GM21528 (cell line): ENCODE measurements at regions not wholly inside any gene's neighbourhood (a gene's known extent, or its start where the extent isn't known, plus 50 kb on each side); places are given as distances from the start of the nearest gene placed in this dataset.

Experiments used
- ATAC-seq: cut with Tn5 transposase; IDR thresholded peaks from one replicate; pipeline ENCODE4 v1.9.1; 2021; ENCODE audit warnings: mild to moderate bottlenecking, moderate library complexity; ENCODE audit not compliant: unreplicated experiment, low FRiP score

DNA sequence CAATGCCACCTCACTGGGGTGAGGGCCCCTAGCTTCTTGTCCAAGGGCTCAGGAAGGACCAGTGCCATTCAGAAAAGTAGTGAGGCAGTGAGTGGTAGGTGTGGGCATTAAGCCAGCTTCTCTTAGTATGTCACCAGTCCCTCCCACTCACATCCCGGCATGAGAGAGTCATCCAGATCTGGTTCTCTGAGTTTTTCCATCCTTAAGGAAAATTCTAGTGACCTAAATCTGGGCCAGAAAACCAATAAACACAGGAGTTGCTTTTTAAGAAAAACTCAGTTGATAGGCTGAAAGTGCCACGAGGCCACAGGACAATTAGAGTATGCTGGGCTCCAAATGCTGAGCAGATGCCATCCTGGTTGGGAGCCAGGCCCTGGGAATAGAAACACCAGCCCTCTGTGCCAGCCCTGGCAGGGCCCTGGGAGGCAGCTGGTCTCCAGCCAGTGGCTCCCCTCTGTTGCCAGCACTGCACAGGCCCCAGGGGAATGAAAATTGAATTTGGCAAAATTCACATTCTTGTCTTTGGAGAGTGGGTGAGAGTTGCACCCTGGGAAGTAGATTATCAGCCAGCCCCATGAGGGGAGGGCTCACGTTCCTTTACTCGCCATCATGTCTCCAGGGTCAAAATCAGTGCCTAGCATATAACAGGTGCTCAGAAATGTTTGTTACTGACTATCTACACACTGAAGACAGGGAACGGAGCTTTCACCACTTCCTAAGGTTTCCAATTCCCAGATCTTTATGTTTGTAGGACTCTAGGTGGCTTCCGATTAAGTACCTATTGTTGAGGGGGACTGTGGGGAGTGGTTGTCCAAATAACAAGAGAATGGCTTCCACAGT lies 52.8 kb downstream of the FAM43A start:
- ATAC-seq, result no peak

- ATAC-seq, result no peak
Observed at GRCh38 chr3:194739498-194740284, 54.0 kb downstream of the FAM43A start.

DNA sequence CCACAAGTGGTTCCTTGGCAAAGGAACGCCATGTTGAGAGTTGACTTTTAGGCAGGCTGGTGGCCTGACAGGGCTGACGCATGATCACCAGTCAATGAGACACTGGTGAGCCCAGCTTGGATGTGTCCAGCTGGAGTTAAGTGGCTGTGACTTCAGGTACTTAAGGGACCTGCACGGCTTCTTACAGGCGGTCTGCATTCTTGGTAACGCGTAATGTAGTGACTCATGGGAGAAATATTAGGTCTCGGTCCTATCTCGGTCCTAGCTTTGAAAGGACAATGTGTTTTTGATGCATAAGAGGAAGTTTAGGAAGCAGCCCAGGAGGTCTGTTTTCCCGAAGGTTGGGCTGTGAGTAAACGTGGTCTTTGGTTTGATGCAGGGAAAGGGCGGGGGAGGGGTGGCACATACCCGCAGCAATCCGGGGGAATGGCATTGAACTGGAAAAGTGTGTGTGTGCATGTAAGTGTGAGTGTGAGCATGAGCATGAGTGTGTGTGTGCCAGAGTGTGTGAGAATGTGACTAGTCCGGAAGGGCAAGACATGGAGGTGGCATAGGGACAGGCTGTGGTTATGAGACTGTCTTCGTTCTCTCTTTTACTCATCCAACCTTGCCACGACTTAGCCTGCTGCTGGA lies 55.3 kb downstream of the FAM43A start:
- no peak for ATAC-seq

- no peak for ATAC-seq
Observed at GRCh38 chr3:194741916-194742315, 56.2 kb downstream of the FAM43A start.

DNA sequence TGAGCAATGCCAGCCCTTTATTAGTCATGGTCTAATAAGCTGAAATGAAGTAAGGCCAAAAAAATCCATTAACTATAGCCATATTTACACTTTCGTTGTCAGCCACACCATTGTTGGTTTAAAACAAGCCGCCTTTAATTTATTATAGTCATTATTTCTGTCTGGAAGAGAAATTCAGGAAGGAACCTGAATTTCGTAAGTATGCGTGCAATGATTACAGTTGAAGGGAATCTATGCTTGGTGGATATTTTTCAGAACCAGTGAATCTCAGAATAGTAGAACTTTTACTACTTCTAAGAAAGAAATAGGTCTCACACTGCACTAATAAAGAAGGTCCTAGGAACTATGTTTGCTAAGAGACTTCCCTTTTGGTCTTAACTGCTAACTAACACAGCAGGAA lies 59.1 kb downstream of the FAM43A start:
- ATAC-seq, result no peak

DNA sequence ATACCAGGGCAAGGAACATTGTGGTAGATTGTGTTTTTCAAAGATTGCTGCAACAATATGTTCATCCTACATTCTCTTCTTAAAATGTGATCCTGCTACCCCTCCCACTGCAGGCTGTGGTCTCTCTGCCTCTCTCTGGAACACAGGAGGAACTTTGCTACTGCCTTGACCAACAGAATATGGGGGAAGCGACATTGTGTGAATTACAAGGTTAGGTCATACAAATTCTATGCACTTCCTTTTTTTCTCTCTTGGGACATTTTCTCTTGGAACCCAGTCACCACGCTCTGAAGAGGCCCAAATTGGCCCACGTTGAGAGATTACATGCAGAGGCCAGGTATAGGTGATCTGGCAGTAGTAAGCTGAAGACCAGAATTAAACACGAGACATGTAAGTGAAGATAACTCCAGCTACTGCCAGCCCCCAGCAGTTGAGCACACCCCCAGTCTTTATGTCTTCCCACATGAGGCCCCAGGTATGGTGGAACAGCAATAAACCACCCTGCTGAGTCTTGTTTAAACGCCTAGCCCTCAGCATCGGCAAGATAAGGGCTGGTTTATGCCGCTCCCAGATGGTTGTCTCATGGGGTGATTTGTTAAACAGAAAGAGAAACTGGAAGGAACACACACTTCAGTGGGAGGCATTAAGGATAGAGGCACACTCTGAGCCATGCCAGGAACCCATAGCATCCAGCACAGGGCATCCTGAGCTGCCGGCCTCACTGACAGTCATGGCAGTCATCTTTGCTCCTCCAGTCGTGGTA lies 59.9 kb downstream of the FAM43A start:
- no peak for ATAC-seq

DNA sequence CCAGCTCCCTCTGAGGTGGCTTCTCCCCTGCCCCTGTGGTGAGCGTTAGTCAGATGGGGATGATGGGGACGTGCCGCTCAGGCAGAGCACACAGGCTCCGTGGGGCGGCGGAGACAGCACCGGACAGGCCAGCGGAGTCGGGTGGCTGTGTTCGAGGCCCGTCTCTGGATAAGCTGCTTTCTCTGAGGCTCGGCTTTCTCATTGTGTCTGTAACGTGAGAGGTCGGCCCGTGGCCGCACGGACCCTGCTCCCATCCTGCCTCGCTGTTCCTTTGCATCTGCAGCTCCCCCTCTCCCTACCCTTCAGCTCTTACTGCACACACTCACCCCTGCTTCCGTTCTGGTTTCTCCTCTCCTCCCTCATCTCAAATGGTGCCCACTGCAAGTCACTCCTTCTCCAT lies 62.5 kb downstream of the FAM43A start:
- ATAC-seq, result no peak

- no peak for ATAC-seq
Observed at GRCh38 chr3:194749631-194750490, 64.2 kb downstream of the FAM43A start.

DNA sequence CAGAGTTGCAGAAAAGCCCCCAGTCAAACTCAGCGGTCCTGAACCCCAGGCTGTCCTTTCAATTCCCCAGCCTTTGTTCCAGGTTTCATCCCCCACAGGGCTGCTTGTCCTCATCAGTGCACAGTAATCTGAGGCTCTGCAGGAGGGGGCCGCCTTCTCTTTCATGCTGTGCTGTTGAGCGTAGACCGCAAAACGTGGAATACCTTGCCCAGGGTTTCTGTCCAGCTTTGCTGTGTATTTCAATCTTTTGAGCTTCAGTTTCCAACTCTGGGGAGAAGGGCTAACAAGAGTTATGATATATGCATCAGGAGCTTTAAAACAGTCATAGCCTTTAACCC lies 64.8 kb downstream of the FAM43A start:
- no peak for ATAC-seq

GRCh38 chr3:194755671-194756459 lies 70.2 kb downstream of the FAM43A start:
- ATAC-seq, result no peak

DNA sequence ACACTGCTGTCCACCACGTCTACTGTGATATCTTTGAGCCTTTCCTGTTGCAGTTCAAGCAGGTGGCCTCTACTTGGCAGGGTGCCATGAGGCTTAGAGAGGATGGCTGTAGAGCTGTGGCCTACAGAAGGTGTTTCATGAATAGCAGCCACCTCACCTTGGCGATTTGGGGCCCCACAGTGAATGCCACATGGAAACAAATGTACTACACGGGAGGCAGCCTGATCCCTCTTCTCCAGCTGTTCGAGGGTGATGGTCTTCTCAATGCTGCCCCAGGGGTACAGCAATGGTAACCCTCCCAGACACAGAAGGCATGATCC lies 70.7 kb downstream of the FAM43A start:
- no peak for ATAC-seq

GRCh38 chr3:194756791-194757325 lies 71.2 kb downstream of the FAM43A start:
- ATAC-seq, result no peak

DNA sequence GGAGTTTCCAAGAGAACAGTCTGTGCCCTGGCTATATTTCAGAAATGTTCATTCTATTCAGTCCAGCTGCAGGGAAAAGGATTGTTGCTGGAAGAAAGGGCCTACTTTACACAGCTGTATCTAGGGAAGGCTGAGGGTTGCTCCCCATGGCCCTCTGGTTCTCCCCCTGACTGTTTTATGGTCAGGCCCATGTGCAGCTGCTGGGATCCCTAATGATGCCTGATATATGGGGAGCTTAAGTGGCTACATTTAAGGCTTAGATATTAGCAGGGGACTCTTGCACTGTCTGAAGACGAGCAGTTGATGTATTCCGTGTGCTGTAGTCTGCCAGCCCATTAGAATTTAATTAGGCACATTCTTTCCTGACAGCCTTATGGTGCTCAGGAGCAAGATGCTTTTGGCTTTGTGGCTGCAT lies 72.0 kb downstream of the FAM43A start:
- no peak for ATAC-seq

- no peak for ATAC-seq
Observed at GRCh38 chr3:194758716-194759115, 73.0 kb downstream of the FAM43A start.

DNA sequence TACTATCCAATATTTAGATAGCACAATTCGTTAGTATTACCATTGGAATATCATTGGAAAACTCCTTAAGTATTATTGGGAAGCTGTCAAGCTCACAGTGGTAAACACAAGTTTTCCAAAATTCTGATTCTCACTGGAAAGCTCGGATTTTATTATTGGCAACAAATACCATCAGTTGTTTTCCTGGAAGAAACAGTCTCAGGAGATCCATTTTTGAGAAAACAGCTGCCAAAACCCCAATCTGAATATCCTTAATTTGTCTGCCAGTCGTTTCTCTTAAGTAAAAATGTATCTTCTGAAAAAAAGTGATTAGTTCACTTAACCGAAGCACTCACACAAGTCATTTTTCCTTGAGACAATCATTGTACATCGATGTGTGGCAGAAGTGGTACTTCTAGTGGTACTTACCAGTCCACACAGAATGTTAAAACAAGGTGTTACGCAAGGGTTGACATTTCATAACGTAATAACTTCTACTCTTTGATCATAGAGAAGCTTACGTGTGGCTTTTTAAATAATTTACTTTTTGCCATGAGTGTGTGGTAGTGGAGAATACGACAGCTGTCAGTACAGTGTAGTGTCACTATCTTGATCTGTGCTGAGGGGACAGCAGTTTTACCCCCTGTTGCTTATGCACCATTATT lies 74.9 kb downstream of the FAM43A start:
- no peak for ATAC-seq

DNA sequence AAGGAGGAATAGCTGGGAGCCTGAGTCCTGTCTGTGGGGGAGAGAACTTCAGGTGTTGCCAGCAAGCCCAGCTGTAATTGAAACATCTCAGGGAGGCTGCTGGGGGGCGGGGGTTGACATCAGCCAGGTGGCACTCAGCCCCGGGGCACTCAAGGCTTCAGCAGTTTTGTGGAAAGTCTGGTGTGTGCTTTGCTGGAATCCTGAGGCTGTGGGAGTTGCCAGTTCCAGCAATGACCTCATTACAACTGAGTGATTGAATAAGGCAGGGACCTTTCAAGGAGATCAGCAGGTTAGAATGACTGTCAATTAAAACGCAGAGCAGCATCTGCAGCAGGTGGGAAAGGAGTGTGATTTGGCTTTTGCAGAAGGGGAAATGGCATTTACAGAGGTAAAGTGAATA lies 75.7 kb downstream of the FAM43A start:
- no peak for ATAC-seq

GRCh38 chr3:194766845-194767244 lies 81.2 kb downstream of the FAM43A start:
- no peak for ATAC-seq

GRCh38 chr3:194767446-194768207 lies 81.9 kb downstream of the FAM43A start:
- ATAC-seq, result no peak
